Pancreas (tissue), 10 donors: ENCODE measurements at regions not wholly inside any gene's neighbourhood (a gene's known extent, or its start where the extent isn't known, plus 50 kb on each side); places are given as distances from the start of the nearest gene placed in this dataset.

Source experiments
- ATAC-seq, 4 donors: fragments of 200-7000 bp; cut with Tn5 transposase; one replicate each; pipeline versions ENCODE4 v1.8.0 to v1.9.1; 2020; ENCODE audit warnings: mild to moderate bottlenecking in 4 of 4, moderate library complexity in 4 of 4
- DNase-seq, 6 donors: peaks; one replicate each; pipeline ENCODE4 v3.0.0-alpha.2; 2020
- FAIRE-seq: peaks from 2 replicates; lab custom pipeline; 2012; peaks lifted over from hg19 to GRCh38; lab: Jason Lieb, UNC
- H3K27ac ChIP-seq, 4 donors: fragments of 200-600 bp; sonication (generic); 1 replicate in 3 of 4; 2 replicates in 1 of 4; pipeline versions ENCODE4 v1.5.0 to v1.8.0; 2020
- H3K27me3 ChIP-seq, 4 donors: fragments of 200-600 bp; one replicate each; pipeline ENCODE4 v1.8.0; 2021
- H3K36me3 ChIP-seq, 3 donors: fragments of 200-600 bp; sonication (generic) in 1 of 3; one replicate each; pipeline versions ENCODE4 v1.5.0 to v1.8.0; 2020 to 2021
- H3K4me1 ChIP-seq, 3 donors: fragments of 200-600 bp; one replicate each; pipeline ENCODE4 v1.8.0; 2021
- H3K4me3 ChIP-seq, 4 donors: fragments of 200-600 bp; sonication (generic) in 2 of 4; one replicate each; pipeline versions ENCODE4 v1.5.0 to v1.8.0; 2020 to 2021
- H3K9me3 ChIP-seq, 4 donors: fragments of 200-600 bp; one replicate each; pipeline ENCODE4 v1.8.0; 2021
- WGBS, 2 donors: extraction: QIAGEN DNeasy Blood & Tissue Kit; methylation state at CpG; one replicate each; pipeline ENCODE4 v1.1.7; 2013; 5-methylcytosine and 5-hydroxymethylcytosine counted together
- intact Hi-C, 3 donors: fragments of 100-400 bp; cut with DNase I; formaldehyde crosslinking; loops; one replicate each; pipeline versions ENCODE4 v1.11.1 to v1.14.2; 2022
- TF ChIP-seq, protein P1 (sequence below), 4 donors: fragments of 200-600 bp; sonication (generic) in 3 of 4; IDR thresholded peaks; one replicate each; pipeline versions ENCODE4 v1.5.0 to v1.8.0; 2021; ENCODE audit warnings: antibody characterized with exemption in 4 of 4
- donor health status: healthy with polysubstance abuse.
- donor health status: DM: no; HTN: no; CAD: no; lungs with moderate emphysema.
- donor health status: DM: no; HTN: no; CAD: no.
- donor health status: control.
- donor health status: control.
- donor health status: Bipolar disorder and iron deficiency.
- donor health status: DM: yes; HTN: yes; CAD: no.
- donor health status: DM: no; HTN: no; CAD: no.
- donor health status: DM: no; HTN: no; CAD: no.
- donor health status: DM: yes; HTN: yes; CAD: no.

DNA sequence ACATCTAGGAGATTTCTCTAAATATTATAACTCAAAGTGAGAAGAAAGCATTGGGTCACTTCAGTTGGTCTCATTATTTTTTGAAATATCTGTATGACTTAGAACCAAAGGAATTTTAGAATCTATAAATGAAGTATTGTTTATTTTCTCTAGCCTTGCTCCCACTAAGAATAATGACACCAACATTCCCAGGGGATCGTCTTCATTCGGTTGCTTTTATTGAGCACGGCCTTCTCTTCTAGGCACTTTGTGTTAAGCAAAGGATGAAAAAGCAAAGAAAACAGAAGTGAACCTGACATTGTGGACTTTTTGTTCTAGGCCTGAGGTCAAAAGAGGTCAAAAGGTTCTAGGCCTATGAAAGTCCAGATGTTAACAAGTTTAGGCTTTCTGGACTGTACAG, 231.9 kb downstream of the GALR1 start:
- no peaks in the 10 kb centered on the region for H3K36me3 ChIP-seq
- H3K9me3 ChIP-seq, result no peaks in the 10 kb centered on the region
- FAIRE-seq, result no peak
- H3K27me3 ChIP-seq, result no peaks in the 10 kb centered on the region
- WGBS, 2 donors, result 91 to 92% methylated on average over 3 of the region's 3 CpGs
- no peak for DNase-seq
- no peak for ATAC-seq
- H3K4me1 ChIP-seq, result no peaks in the 10 kb centered on the region
- TF ChIP-seq, protein P1, sequence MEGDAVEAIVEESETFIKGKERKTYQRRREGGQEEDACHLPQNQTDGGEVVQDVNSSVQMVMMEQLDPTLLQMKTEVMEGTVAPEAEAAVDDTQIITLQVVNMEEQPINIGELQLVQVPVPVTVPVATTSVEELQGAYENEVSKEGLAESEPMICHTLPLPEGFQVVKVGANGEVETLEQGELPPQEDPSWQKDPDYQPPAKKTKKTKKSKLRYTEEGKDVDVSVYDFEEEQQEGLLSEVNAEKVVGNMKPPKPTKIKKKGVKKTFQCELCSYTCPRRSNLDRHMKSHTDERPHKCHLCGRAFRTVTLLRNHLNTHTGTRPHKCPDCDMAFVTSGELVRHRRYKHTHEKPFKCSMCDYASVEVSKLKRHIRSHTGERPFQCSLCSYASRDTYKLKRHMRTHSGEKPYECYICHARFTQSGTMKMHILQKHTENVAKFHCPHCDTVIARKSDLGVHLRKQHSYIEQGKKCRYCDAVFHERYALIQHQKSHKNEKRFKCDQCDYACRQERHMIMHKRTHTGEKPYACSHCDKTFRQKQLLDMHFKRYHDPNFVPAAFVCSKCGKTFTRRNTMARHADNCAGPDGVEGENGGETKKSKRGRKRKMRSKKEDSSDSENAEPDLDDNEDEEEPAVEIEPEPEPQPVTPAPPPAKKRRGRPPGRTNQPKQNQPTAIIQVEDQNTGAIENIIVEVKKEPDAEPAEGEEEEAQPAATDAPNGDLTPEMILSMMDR (IDR thresholded peaks at IDR 0.05), result no peak
- no peak overlapping the region for H3K4me3 ChIP-seq
- intact Hi-C loops, result no loop called here
- no peak overlapping the region for H3K27ac ChIP-seq

DNA sequence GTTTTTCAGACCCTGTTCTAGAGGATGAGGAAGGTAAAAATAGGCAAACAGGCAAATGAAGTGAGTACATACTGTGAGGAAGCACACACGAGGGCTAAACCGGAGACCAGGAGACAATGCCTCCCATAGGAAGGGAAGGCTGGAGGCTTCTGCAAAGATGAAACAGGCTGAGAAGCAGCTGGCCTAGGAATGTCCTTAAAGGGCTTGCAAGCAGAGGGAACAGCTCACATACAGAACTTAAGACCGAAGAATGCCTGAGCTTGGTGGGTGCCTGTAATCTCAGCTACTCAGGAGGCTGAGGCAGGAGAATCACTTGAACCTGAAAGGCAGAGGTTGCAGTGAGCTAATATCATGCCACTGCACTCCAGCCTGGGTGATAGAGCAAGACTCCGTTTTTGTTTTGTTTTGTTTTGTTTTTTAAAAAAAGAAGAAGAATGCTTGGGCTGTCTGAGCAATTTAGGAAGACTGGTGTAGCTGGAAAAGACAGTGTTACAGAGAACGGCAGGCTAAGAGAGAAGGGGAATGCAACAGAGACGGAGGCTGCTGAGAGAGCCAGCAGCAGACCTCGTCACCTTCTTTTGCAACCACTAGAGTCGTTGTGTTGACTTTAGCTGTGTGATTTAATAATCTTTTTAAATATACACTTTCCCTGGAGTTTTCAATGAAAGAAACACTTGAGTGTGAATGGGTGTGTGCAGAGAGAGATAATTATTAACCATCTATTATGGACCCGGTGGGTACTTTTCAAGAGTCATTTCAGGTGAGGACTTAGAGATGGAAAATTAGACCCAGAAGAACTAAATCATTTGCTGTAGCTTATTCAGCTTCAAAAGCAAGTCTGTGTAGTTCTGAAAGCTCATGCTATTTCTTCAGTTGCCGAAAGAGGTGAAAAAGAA, 232.8 kb downstream of the GALR1 start:
- H3K4me1 ChIP-seq, result no peaks in the 10 kb centered on the region
- WGBS, 2 donors, result 48 to 50% methylated on average over 10 of the region's 10 CpGs
- no peaks in the 10 kb centered on the region for H3K9me3 ChIP-seq
- no peak overlapping the region for H3K27ac ChIP-seq
- ATAC-seq (no peak), DNase-seq (no peak), FAIRE-seq (no peak)
- no peaks in the 10 kb centered on the region for H3K27me3 ChIP-seq
- TF ChIP-seq, protein P1 (IDR thresholded peaks at IDR 0.05), result no peak
- H3K36me3 ChIP-seq, result no peaks in the 10 kb centered on the region
- no peak overlapping the region for H3K4me3 ChIP-seq
- intact Hi-C loops, result no loop called here

DNA sequence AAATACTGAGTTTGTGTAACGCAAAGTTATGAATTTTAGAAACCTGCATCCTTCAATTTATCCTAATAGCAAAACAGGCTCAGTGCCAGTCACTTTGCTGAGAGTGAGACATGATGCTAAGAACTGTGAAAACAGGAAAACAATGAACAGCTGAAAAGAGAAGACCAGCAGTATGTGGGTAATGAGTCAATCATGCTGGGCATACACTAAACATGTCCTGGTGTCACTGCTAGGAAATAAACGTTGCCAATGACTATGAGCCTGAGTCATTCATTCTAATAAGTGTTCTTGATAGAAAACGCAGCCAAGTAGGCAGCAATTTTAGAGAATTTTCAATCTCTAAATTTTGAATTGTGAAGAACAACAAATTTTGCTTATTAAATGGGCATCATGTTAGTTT, 237.3 kb downstream of the GALR1 start:
- Histone ChIP-seq H3K4me3 (no peak overlapping the region), H3K4me1 (no peaks in the 10 kb centered on the region), H3K9me3 (no peaks in the 10 kb centered on the region), H3K27ac (no peak overlapping the region), H3K27me3 (no peaks in the 10 kb centered on the region), H3K36me3 (no peaks in the 10 kb centered on the region)
- 62 to 76% methylated on average over 3 of the region's 3 CpGs for WGBS, 2 donors
- intact Hi-C loops, result no loop called here
- DNase-seq, result no peak
- FAIRE-seq, result no peak
- TF ChIP-seq, protein P1 (IDR thresholded peaks at IDR 0.05), result no peak
- no peak for ATAC-seq

DNA sequence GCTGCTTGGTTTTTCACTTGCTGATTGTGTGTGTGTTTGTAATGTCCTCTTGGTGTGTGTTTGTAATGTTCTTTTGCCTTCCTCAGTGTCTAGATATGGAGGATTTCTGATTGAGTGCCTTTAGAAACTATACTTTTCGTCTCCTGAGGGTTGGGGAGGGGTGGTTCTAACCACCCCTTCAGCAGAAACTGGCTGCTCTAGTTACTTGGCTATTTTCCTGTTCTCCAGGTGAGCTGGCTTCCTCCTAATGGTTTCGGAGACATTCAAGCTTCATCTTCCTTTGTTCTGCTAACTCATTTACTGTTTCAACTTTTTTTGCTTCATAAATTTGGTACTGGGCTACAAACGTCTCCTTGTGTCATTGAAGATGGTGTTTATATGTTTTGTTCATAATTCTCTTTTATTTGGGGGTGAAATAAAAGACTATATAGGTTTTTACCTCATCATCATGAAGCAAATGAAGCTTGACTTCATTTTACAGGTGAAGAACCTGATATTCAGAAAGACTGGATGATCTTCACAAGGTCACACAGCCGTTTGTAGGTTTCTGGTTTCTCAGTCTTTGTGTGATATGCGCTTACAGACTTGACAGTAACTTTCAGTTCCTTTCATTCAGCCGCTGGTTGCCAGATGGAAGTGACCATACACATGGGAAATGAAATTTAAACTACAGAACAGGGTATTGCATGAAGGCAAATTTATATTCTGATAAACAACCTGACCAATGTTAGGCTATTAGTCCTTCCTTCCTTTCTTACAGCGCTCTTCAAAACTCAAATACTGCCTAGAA, 238.5 kb downstream of the GALR1 start:
- Histone ChIP-seq H3K4me3 (no peak overlapping the region), H3K27ac (no peak overlapping the region), H3K36me3 (no peaks in the 10 kb centered on the region), H3K4me1 (no peaks in the 10 kb centered on the region), H3K27me3 (no peaks in the 10 kb centered on the region), H3K9me3 (no peaks in the 10 kb centered on the region)
- TF ChIP-seq, protein P1 (IDR thresholded peaks at IDR 0.05), result no peak
- no peak for FAIRE-seq
- DNase-seq, result no peak
- 75 to 82% methylated on average over 7 of the region's 7 CpGs for WGBS, 2 donors
- ATAC-seq, result no peak
- intact Hi-C loops, result no loop called here
